ENCODE measurements at regions not wholly inside any gene's neighbourhood (a gene's known extent, or its start where the extent isn't known, plus 50 kb on each side); places are given as distances from the start of the nearest gene placed in this dataset.

- TF ChIP-seq CTCF (IDR thresholded peaks at IDR 0.05) (no peak), POLR2A (IDR thresholded peaks at IDR 0.05) (no peak)
These were observed 52.5 kb upstream of the NRP1 start for GRCh38 chr10:33386926-33387325.
